Duodenal mucosa (tissue), 2 donors: ENCODE measurements at regions not wholly inside any gene's neighbourhood (a gene's known extent, or its start where the extent isn't known, plus 50 kb on each side); places are given as distances from the start of the nearest gene placed in this dataset.

Source experiments
- H3K27ac ChIP-seq: one replicate; pipeline ENCODE4 v1.7.0; 2013; ENCODE audit warnings: low read depth, low read length
- H3K27me3 ChIP-seq, 2 donors: one replicate each; pipeline ENCODE4 v1.7.0; 2013; ENCODE audit warnings: low read length in 2 of 2, control low read depth in 1 of 2; ENCODE audit not compliant: insufficient read depth in 2 of 2, control insufficient read depth in 1 of 2
- H3K36me3 ChIP-seq, 2 donors: one replicate each; pipeline ENCODE4 v1.7.0; 2013; ENCODE audit warnings: low read length in 2 of 2, control low read depth in 1 of 2; ENCODE audit not compliant: insufficient read depth in 2 of 2, control insufficient read depth in 1 of 2
- H3K4me1 ChIP-seq, 2 donors: one replicate each; pipeline ENCODE4 v1.7.0; 2013; ENCODE audit warnings: low read length in 2 of 2, control low read depth in 1 of 2; ENCODE audit not compliant: insufficient read depth in 2 of 2, control insufficient read depth in 1 of 2
- H3K4me3 ChIP-seq, 2 donors: one replicate each; pipeline ENCODE4 v1.7.0; 2013; ENCODE audit warnings: low read length in 2 of 2, low read depth in 1 of 2
- H3K9ac ChIP-seq, 2 donors: one replicate each; pipeline ENCODE4 v1.7.0; 2013; ENCODE audit warnings: low read length in 2 of 2, low read depth in 1 of 2
- H3K9me3 ChIP-seq, 2 donors: one replicate each; pipeline ENCODE4 v1.7.0; 2013; ENCODE audit warnings: low read length in 2 of 2, control low read depth in 1 of 2; ENCODE audit not compliant: control insufficient read depth in 1 of 2

DNA sequence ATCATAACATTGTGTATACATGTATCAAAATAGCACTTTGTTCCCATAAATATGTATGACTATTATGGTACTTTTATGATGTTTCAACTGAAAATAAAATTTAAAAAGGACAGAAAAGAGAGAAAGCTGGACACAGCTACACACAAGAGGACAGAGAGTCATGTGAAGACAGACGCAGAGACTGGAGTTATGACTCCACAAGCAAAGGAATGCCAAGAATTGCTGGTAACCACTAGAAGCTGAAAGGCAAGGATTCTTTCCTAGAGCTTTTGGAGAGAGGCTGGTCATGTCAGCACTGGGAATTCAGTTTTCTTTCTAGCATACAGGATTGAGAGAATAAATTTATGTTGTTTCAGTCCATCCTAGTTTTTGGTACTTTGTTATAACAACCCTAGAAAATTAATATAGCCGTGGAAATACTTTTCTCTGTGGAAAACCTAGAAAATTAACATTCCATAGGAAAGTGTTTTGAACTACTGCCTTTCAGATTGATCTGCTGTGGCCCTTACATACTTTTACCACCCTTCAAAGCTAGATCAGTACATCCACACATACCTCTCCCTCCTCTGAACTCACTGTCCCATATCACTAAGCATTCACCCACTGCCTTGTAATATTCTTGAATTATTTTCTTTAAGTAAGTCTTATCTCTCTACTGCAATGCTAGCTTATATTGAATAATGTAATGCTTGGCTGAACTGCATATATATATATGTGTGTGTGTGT lies 575.3 kb downstream of the IPMK start:
- Histone ChIP-seq H3K9ac (no peak overlapping the region), H3K27me3 (no peaks in the 10 kb centered on the region), H3K36me3 (no peaks in the 10 kb centered on the region), H3K4me1 (no peaks in the 10 kb centered on the region), H3K9me3 (no peaks in the 10 kb centered on the region), H3K27ac (no peak overlapping the region), H3K4me3 (no peak overlapping the region)

DNA sequence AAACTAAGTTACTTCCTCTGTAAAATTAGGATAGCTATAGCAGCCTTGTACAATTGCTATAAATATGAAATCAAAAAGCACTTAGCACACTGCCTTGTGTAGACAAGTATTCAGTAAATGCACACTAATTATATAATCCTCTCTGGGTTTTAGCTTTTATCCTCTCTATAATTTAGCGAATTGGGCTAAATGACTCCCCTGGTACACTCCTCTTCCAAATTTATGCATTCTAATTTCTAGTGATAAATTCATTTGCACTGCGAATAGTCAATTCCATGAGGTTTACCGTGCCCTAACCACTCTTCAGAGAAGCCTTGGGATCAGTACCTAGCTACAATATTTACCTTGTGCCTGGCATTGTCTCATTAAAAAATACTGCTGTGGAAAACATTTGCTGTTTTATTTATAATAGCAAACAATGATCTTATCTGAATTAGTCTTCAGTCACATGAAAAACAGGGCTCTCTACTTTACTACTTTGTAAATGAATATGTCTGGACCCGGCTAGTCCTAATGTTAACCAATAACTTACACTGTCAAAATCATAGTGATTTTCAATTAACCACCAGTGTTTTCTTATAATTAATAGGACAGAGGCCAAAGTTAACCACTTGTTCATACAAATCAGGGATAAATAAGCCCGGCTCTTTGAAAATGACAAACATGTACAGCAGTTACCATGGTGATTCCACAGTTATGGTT lies 577.9 kb downstream of the IPMK start:
- H3K27me3 ChIP-seq: no peaks in the 10 kb centered on the region
- no peak overlapping the region for H3K9ac ChIP-seq
- no peaks in the 10 kb centered on the region for H3K36me3 ChIP-seq
- H3K9me3 ChIP-seq: no peaks in the 10 kb centered on the region
- no peaks in the 10 kb centered on the region for H3K4me1 ChIP-seq
- no peak overlapping the region for H3K27ac ChIP-seq
- H3K4me3 ChIP-seq: no peak overlapping the region

DNA sequence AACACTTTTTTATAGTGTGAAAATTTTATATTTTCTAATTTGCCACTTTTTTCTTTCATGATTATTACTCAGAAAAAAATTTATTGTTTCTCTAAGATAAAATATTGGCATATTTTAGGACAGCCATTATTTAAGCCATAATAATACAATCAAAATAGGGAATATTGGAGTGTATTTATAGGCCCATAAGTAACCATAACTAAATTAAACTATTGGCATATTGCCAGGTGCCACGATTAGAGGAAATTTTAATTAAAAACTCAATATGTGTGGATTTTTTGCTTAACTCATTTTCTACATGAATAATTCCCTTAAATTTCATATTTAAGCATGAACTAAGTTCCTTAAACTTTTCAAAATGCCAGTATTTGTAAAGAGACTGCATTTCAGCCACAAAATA lies 587.8 kb downstream of the IPMK start:
- no peak overlapping the region for H3K4me3 ChIP-seq
- H3K9me3 ChIP-seq: no peaks in the 10 kb centered on the region
- H3K27ac ChIP-seq: no peak overlapping the region
- no peak overlapping the region for H3K9ac ChIP-seq
- no peaks in the 10 kb centered on the region for H3K4me1 ChIP-seq
- H3K36me3 ChIP-seq: no peaks in the 10 kb centered on the region
- no peaks in the 10 kb centered on the region for H3K27me3 ChIP-seq

DNA sequence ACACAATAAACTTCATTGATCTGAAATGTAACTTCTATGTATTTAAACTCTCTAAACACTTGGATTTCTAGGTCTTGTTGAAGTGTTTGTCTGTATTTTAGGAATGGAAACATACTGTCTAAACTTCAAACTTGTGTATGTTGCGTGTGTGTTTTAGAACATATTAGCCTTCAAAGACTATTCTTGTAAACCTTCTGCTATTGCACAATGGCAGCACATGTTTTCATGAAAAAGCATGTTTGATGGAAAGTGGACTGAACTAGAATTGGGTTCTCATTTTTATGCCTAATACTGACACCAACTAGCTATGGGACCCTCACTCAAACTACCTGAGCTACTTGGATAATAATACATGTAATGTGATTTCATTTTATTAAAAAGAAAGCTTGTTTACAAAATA lies 592.6 kb downstream of the IPMK start:
- Histone ChIP-seq H3K9ac (no peak overlapping the region), H3K9me3 (no peaks in the 10 kb centered on the region), H3K27ac (no peak overlapping the region), H3K4me1 (no peaks in the 10 kb centered on the region), H3K36me3 (no peaks in the 10 kb centered on the region), H3K4me3 (no peak overlapping the region), H3K27me3 (no peaks in the 10 kb centered on the region)

DNA sequence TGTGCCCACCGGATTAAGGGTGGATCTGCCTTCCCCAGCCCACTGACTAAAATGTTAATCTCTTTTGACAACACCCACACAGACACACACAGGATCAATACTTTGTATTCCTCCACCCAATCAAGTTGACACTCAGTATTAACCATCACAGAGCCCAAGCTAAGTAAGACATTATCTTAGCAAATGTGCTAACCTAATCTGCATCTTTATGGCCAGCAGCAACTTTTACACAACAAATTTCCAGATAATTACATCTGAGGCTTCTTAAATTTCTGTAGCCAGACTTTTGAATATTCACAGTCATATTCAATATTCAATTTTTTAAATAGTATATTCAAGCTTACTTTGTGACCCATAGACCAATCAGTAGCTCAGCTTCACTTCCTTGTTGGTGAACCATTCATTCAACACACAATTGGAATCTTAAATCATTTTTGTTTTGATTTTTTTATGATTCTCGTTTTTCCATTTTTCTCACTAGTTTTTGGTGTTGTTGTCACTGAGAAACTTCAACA lies 594.2 kb downstream of the IPMK start:
- Histone ChIP-seq H3K36me3 (no peaks in the 10 kb centered on the region), H3K27ac (no peak overlapping the region), H3K27me3 (no peaks in the 10 kb centered on the region), H3K4me3 (no peak overlapping the region), H3K9ac (no peak overlapping the region), H3K4me1 (no peaks in the 10 kb centered on the region), H3K9me3 (no peaks in the 10 kb centered on the region)

DNA sequence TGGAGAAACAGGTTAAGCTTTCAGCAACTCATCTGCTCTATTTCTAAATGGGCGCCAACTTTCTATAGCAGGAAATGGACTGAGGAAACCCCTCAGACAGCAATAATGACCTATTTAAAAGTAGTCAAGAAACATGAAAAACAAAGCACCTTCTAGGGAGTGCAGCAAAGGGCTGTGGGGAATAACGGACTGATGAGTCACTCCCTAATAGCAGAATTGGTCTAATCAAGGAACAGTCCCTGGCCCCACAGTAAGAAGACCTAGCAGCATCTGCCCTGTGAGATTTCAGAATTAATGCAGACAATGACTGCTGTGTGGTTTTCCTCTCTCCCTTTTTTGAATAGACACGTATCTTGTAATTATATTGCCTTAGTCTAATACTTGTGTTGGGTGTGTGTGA lies 602.9 kb downstream of the IPMK start:
- no peak overlapping the region for H3K27ac ChIP-seq
- H3K36me3 ChIP-seq: no peaks in the 10 kb centered on the region
- no peaks in the 10 kb centered on the region for H3K27me3 ChIP-seq
- H3K4me3 ChIP-seq: no peak overlapping the region
- no peaks in the 10 kb centered on the region for H3K4me1 ChIP-seq
- no peaks in the 10 kb centered on the region for H3K9me3 ChIP-seq
- no peak overlapping the region for H3K9ac ChIP-seq

DNA sequence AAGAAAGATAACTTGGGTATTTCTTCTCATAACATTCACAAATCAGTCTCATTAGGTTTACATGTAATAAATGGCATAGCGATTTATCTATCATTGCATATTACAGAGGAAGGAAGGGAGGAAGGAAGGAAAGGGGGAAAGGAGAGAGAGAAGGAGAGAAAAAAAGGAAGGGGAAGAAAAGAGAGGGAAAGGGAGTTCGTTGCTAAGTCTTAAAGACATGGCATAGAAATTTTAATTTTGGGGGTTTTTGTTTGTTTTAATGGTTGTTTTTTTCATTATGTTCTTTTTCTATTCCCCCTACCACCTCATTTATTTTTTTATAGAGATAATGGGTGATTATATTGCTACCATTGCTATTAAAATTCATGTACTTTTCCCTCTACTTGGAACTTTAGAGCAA lies 604.3 kb downstream of the IPMK start:
- Histone ChIP-seq H3K9ac (no peak overlapping the region), H3K4me1 (no peaks in the 10 kb centered on the region), H3K9me3 (no peaks in the 10 kb centered on the region), H3K36me3 (no peaks in the 10 kb centered on the region), H3K27me3 (no peaks in the 10 kb centered on the region), H3K4me3 (no peak overlapping the region), H3K27ac (no peak overlapping the region)

DNA sequence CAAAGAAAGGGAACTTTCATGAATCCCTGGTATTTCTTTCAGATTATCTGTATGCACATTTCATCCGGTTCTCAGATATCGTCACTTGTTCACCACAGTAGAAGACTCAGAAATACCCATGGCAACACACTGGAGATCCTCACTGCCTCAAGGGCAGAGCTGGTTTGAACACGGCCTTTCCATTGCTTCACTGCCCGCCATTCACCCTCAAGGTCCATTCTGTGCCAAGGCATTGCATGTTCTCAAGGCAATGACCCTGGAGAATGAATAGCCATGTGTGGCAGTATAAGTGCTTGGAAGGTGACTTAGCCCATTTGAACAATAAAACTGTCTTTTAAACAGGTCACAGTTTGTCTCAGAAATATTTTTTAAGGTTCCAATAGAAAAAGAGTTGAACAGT lies 606.5 kb downstream of the IPMK start:
- H3K4me3 ChIP-seq: no peak overlapping the region
- H3K27me3 ChIP-seq: no peaks in the 10 kb centered on the region
- no peak overlapping the region for H3K27ac ChIP-seq
- no peaks in the 10 kb centered on the region for H3K4me1 ChIP-seq
- no peaks in the 10 kb centered on the region for H3K36me3 ChIP-seq
- no peaks in the 10 kb centered on the region for H3K9me3 ChIP-seq
- no peak overlapping the region for H3K9ac ChIP-seq

DNA sequence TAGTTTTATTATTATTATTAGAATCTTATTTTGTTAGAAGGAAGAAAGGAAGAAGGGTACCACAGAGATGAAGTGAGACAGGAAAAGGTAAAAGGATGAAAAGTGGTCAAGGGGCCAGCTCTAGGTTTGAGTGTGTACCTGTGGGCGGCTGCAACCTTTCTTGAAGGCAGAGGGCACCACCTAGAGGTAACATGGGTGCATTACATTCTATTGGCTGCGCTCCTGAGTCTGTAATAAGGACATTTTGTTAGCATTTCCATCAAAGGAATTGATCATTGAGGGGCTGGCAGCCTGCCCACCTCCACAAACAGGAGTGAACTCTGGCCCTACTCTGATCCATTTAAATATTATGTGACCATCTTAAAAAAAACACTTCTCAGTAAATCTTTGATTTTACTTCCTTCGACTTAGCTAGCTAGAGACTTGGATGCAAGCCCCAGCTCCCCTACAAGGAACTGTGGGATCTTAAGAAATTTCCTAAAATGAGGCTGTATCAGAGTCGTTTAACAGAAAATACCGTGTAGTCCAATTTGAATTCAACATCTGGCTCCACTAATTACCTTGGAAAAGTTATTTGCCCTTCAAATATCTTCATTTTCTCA lies 610.4 kb downstream of the IPMK start:
- no peak overlapping the region for H3K4me3 ChIP-seq
- H3K4me1 ChIP-seq: no peaks in the 10 kb centered on the region
- H3K9ac ChIP-seq: no peak overlapping the region
- H3K27me3 ChIP-seq: no peaks in the 10 kb centered on the region
- H3K9me3 ChIP-seq: no peaks in the 10 kb centered on the region
- H3K27ac ChIP-seq: no peak overlapping the region
- no peaks in the 10 kb centered on the region for H3K36me3 ChIP-seq

DNA sequence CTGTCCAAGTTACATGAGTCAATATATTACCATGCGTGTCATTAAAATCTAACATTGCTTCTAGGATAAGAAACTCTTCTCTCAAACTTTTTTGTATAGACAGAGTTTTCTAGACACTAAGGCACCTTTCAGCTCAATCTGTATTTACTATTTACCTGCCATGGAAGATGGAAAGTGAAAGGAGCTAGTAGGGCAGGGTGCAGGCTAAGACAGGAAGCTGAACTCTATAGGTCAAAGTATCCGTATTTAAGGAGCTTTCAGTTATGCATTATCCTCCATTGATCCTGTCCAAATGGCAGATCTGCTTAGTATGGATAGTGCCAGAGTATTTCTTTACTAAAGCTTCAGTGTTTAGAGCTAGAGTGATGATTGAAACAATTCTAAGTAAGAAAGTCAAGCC lies 612.8 kb downstream of the IPMK start:
- Histone ChIP-seq H3K4me3 (no peak overlapping the region), H3K4me1 (no peaks in the 10 kb centered on the region), H3K27ac (no peak overlapping the region), H3K9me3 (no peaks in the 10 kb centered on the region), H3K9ac (no peak overlapping the region), H3K36me3 (no peaks in the 10 kb centered on the region), H3K27me3 (no peaks in the 10 kb centered on the region)
